AG10803 (cell line): ENCODE measurements at regions not wholly inside any gene's neighbourhood (a gene's known extent, or its start where the extent isn't known, plus 50 kb on each side); places are given as distances from the start of the nearest gene placed in this dataset.

Source experiments
- DNase-seq: peaks from one replicate; pipeline ENCODE4 v3.0.0; 2010; ENCODE audit warnings: low read depth
- H3K4me3 ChIP-seq: 2 replicates; pipeline ENCODE4 v1.5.1; 2011; ENCODE audit warnings: mild to moderate bottlenecking, low read length, control low read depth
- TF ChIP-seq, protein P1 (sequence below): conservative IDR thresholded peaks from 2 replicates; pipeline ENCODE4 v1.5.1; 2011; ENCODE audit warnings: mild to moderate bottlenecking, low read length, control low read depth, inconsistent platforms

DNA sequence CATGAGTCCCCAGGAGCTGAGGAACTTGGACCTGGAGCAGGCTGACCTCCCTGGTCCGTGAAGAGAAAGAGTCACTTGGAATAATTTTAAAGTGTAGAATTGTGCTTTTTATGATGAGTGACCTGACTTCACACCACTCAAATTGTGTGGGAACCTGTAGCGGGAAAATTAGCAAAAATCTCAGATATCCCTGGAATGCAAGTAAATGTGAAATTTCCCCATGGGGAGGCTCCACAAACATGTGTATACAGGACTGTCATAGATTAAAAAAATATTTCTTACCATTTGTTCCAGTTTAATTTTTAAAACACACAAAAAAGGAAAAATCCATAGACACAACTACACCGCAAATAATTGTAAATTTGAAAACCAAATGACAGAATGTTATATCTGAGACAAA lies 1079.6 kb upstream of the PABPC4L start:
- no peak for DNase-seq
- H3K4me3 ChIP-seq: no peak overlapping the region
- TF ChIP-seq, protein P1, sequence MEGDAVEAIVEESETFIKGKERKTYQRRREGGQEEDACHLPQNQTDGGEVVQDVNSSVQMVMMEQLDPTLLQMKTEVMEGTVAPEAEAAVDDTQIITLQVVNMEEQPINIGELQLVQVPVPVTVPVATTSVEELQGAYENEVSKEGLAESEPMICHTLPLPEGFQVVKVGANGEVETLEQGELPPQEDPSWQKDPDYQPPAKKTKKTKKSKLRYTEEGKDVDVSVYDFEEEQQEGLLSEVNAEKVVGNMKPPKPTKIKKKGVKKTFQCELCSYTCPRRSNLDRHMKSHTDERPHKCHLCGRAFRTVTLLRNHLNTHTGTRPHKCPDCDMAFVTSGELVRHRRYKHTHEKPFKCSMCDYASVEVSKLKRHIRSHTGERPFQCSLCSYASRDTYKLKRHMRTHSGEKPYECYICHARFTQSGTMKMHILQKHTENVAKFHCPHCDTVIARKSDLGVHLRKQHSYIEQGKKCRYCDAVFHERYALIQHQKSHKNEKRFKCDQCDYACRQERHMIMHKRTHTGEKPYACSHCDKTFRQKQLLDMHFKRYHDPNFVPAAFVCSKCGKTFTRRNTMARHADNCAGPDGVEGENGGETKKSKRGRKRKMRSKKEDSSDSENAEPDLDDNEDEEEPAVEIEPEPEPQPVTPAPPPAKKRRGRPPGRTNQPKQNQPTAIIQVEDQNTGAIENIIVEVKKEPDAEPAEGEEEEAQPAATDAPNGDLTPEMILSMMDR: no peak

DNA sequence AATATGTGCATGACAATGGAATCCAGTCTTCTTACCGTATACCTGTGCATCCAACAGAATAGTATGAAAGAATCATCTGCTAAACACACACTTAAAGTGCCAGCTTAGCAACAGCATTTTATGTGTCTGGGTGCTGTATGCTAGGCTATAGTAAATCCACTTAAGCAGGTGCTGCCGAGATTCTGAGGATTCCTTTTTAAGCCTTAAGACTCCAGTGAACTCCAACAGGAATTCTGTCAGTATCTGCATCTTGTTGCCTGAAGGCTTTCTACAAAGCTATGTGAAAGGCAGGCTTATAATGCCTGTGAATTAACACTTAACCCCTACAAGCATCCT lies 1076.4 kb upstream of the PABPC4L start:
- no peak overlapping the region for H3K4me3 ChIP-seq
- TF ChIP-seq, protein P1: no peak
- DNase-seq: no peak

DNA sequence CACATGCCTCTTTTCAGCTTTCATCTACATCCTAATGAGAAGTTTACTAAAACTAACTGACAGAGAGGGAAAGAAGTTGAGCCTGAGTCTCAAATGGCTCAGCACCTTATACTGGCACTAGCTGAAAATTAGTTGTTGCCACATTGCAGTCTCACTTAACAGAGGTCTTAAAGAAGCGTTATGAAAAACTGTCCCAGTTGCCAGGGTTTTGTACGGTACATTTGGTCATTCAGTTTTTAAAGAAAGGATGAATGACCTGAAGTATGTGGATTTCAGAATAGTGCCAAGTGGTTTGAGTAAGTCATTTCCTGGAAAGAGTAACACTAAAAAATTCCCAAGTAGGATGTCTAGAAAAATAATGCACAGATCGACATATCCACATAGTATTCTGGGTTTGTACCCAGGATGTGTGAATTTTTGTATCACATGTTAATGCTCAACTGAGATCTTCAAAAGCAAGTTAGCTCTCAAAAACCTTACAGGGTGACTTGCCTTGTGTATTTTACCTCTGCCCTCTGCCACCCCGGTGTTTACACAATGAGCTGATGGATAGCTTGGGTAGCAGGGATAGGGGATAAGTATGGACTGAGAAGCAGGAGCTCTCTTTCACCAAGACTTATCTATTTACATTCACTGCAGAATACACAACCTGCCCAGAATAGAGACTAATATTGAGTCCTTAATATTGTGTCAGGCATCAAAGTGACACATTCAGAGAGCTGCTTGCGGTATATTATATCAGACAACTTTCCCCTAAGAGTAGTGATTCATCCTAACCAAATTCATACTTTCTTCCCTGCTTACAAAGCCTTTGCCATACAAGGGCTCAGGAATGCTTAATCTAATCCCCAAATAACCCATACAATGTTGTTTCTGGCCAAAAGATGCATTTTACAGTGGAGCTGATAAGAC lies 1075.7 kb upstream of the PABPC4L start:
- TF ChIP-seq, protein P1: no peak
- DNase-seq: no peak
- H3K4me3 ChIP-seq: no peak overlapping the region

DNA sequence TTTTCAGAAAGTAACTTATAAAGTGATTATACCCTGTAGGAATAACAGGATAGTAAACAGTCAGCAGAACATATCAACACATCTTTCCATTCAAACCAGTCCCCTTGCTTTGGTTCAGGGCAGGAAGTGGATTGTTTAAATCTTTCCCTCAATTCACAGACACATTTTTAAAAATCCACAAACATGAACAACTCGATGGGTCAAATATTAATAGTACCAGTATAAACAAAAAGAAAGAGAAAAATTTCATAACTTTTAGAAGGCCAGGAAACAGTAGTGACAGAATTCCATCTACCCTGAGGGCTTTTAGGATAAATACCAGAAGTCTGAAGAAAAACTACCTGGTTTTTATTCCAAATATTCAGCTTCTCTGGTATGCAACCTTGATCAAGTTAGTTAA lies 1072.8 kb upstream of the PABPC4L start:
- H3K4me3 ChIP-seq: no peak overlapping the region
- TF ChIP-seq, protein P1: no peak
- no peak for DNase-seq

DNA sequence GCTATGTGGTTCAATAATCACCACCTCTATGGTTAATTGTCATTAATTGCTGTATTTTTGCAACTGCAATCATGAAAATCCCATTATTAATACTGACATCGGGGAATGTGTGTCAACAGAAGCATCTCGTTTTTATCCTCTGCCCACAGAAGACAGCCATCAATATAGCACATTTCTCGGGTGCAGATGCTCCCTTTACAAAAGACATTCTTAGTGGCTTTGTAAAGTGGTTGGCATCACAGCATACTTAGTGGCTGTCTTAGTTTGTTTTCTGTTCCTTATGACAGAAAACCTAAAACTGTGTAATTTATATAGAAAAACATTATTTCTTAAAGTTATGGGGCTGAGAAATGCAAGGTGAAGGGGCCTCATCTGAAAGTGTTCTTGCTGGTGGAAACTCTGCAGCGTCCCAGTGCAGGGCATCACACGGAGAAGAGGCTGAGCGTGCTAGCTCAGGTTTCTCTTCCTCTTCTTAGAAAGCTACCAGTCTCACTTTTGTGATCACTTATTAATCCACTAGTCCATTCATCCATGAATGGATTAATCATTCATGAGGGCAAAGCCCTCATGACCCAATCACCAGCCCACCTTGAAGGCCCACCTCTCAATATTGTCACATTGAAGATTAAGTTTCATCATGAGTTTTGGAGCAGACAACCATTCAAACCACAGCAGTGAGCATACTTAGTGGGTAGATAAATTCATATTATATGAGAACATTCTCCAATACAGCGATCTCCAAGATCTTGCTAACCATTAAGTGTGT lies 1067.7 kb upstream of the PABPC4L start:
- DNase-seq: no peak
- no peak overlapping the region for H3K4me3 ChIP-seq
- TF ChIP-seq, protein P1: no peak

DNA sequence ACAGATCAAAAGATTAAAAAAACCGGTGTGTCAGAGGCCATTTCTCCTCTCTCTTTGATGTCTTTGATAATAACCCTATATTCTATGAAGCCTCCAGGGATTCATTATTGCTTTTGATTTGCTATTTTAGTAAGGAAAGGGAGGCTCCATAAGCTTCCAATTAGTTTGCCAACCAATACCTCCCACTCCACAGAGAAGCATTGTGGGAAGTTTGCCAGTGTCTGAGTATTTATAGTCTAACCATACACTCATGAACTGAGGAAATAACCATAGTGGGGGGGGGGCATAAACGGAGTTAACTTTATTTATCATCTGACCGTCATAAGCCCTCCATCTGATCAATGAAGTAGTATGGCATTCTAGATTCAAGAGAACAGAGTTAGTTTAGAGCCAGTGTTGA lies 1066.8 kb upstream of the PABPC4L start:
- TF ChIP-seq, protein P1: no peak
- DNase-seq: no peak
- no peak overlapping the region for H3K4me3 ChIP-seq
